ENCODE measurements at regions not wholly inside any gene's neighbourhood (a gene's known extent, or its start where the extent isn't known, plus 50 kb on each side); places are given as distances from the start of the nearest gene placed in this dataset.

DNA sequence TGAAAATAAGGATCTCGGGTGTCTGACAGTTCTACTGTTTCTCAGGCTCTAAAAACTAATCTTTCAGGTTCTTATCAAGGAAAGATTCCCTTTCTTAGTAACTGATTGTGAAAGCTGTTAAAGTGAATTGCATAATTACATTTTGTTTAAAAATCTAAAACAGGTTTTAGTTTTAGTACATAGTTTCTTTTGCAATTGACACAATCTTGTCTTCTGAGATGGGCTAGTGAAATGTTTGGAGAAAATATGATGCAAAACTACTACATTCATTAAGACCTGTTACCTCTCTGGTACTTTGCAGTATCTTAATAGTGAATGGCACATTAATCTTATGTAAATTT, 298.4 kb downstream of the UTRN start:
- no peak for DNase-seq (ENCODE audit: extremely low read depth in 1 of 11, low read depth in 9 of 11, low spot score in 4 of 11)

DNA sequence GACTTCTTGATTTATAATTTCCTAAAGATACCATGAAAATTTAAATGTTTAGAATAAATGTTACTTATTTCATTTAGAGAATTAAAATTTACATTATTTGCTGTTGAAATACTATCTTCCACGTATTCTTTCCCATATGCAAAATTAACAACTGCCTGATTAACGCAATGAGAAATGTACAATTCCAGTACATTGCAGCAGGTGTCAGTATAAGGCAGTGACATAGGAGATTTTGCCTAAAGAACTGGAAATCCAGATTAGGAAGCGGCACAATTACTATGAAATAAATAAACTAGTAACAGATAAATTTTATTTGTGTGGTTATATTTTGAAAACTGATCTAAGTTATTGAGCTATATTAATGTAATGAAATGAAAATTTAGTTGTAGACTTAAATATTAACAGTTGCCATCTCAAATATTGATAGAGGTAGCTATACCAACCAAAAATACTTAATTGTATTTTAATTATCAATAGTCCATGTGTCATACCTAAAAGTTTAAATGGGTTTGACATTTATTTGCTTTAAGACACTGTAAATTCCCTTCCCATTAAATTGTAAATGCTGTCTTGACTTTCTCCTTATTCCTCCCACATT, 300.2 kb downstream of the UTRN start:
- DNase-seq (ENCODE audit: extremely low read depth in 1 of 11, low read depth in 9 of 11, low spot score in 4 of 11): peak in 5 of 11 donors; percentile 36 to 60 (median 43)

DNA sequence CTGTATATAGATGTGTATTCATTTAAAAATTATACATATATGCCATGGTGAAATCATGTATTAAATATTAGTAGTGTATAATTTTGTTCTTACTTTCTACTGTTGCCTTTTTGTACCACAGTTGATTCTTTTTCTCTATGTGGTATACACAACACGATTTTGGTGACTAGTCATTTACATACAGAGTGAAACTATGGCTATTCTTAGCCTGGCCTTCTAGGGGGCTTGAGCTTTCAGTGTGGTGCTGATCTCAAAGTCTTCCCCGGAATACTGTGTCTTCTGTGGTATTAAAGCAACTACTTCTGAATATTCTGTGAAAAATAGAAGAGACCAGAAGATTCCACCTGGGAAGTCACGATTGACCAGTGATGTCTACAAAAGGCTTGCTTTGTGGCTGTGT, 301.9 kb downstream of the UTRN start:
- no peak for DNase-seq (ENCODE audit: extremely low read depth in 1 of 11, low read depth in 9 of 11, low spot score in 4 of 11)

DNA sequence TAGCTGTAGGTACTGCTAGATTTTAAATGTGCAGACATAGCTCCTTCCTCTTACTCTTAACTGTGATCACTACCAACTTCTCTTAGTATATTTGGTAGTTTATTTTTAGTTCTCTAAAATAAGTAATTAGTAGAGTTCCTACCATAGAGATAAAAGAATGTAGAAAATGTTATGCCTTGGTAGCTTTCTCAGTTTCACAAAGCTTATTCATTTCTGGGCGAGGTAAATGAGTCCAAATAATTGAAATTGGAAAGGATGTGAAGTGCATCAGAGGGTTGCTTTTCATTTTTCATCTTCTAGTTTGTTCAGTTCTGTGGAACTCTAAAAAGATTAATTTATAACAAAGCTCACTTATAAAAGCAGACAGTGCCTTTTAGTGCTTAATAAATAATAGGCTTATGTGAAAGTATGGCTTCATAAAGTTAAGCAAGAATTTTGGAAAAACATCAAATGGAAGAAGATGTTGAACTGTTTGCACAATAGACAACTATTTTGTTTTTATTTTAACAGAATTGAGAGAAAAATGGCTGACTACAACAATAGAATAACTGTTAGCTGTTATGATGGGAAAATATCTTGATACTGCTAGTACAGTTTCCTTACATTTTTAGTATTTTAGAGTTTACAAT, 303.7 kb downstream of the UTRN start:
- no peak for DNase-seq (ENCODE audit: extremely low read depth in 1 of 11, low read depth in 9 of 11, low spot score in 4 of 11)

DNA sequence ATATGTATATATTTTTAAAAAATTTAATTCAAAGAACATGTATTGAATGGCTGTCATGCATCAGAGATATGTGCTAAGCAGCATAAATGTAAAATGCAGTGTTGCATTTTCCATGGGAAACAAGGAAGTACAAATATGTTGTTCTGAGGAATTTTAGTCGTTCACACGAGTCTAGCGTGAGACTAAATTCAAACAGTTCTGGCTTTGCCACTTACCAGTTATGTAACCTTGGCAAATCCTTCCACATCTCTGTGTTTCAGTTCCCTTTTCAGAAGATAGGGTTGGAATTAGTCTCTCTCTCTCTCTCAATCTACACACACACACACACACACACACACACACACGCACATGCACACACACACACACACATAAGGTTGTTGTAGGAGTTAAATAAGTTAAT, 305.4 kb downstream of the UTRN start:
- no peak for DNase-seq (ENCODE audit: extremely low read depth in 1 of 11, low read depth in 9 of 11, low spot score in 4 of 11)

DNA sequence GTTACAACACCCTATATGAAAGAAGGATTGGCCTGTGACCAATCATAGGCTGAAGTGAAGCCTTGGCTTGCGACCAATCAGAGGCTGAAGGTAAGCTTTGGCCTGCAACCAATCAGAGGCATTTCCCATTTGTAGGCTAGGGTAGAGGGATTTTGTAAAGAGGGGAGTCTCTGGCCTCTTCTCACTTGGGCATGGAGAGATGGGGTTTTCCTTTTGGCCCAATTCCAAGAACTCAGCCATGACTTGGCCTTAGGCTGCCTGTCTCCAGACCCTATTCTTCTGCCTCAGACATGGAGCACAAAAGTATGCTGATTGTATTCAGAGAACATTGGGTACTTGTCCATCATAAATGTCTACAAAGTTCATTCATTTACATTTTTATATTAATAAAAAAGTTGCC, 308.3 kb downstream of the UTRN start:
- no peak for DNase-seq (ENCODE audit: extremely low read depth in 1 of 11, low read depth in 9 of 11, low spot score in 4 of 11)

DNA sequence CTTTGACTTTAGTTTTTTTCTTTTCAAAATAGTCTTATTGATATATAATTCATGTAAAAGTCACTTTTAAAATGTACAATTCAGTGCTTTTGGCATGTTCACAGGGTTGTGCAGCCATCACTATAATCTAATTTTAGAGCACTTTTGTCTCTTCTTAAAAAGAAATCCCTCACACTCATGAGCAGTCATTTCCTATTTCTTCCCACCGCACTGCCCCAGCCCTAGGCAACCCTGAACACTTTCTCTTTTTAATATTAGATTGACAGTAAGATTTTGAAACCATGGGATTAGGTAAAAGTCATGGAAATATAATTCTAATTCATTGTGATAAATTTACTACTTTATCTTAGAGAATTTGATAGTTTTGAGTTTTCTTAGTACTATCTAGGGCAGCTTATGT, 309.4 kb downstream of the UTRN start:
- DNase-seq (ENCODE audit: extremely low read depth in 1 of 11, low read depth in 9 of 11, low spot score in 4 of 11): no peak

DNA sequence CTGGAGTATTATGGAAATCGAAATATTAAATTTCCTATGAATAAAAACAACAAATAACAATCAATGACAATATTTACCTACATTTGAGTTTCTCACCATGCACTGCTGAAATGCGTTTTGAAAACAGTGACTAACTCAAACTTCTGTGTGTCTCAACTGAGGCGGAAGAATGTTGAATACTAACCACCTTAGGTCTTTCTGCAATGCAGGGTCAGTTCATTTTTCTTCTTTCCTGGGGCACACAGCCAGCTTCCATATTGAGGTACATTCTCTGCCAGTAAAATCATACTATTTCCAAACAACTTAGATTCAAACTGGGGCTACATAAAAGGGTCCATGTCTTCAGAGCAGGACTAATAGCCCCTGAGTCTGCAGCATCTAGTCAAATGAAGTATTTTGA, 310.1 kb downstream of the UTRN start:
- DNase-seq (ENCODE audit: extremely low read depth in 1 of 11, low read depth in 9 of 11, low spot score in 4 of 11): no peak

DNA sequence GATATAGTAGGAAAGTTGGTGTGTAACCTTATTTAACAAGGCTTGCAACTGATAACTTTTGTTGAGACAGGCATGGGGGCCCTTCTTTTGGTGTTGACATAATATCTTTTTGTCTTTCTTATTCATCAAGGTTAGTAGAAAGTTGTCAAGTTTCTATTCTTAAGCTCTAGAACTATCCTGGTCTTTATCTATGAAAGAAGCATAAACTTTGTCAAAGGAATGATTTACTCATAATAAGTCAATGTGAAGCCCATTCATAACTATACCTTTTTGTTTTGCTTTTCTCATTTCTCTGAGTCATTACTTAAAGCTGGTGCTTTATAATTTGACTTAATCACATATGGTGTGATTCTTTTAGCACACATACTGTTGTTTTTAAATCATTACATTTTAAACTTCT, 312.4 kb downstream of the UTRN start:
- DNase-seq (ENCODE audit: extremely low read depth in 1 of 11, low read depth in 9 of 11, low spot score in 4 of 11): no peak

DNA sequence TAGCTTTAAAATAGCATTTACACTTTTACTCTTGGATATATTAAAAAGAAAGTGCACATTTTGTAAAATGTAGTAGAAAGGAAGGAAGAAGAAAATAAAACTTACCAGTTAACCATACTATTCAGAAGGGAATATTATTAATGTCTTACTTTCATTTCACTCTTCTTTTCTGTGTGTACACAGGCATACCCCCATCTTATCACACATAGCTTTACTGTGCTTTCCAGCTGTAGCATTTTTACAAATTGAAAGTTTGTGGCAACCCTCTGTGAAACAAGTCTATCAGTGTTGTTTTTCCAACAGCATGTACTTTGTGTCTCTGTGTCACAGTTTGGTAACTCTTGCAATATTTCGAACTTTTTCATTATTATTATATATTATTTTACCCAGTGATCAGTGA, 314.5 kb downstream of the UTRN start:
- no peak for DNase-seq (ENCODE audit: extremely low read depth in 1 of 11, low read depth in 9 of 11, low spot score in 4 of 11)

DNA sequence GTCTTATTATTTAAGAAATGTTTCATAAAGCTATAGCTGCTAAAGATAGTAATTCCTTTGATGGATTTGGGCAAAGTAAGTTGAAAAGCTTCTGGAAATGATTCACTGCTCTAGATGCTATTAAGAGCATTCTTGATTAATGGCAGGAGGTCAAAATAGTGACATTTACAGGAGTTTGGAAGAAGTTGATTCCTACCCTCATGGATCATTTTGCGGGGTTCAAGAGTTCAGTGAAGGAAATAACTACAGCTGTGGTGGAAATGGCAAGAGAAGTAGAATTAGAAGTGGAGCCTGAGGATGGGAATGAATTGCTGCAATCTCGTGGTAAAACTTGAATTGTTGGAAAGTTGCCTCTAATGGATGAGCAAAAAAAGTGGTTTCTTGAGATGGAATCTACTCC, 316.1 kb downstream of the UTRN start:
- no peak for DNase-seq (ENCODE audit: extremely low read depth in 1 of 11, low read depth in 9 of 11, low spot score in 4 of 11)

DNA sequence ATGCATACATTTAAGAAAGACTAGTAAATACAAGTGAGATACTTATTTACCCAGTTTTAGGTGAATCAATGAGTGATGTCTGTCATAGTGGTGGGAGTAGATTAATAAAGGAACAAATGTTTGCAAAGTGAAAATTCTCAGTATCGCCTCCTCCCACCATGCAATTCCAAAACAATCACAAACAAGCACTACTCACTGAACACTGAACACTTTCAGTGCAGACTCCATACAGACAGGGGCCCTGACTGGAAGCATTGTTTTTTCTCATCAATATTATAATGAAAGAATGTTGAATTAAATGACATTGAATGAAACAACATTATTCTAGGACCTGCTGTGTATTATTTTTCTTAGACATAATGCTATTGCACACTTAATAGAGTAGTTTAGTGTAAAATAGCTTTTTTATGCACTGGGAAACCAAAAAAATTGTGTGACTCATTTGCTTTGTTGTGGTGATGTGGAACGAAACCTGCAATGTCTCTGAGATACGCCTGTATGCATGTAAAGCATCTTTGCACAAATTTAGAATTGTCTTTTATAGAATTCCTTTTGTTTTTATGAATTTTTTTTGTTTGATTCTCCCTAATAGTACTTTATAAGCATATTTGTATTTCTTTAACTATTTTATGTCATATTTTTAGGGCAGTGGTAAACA, 317.5 kb downstream of the UTRN start:
- no peak for DNase-seq (ENCODE audit: extremely low read depth in 1 of 11, low read depth in 9 of 11, low spot score in 4 of 11)

DNA sequence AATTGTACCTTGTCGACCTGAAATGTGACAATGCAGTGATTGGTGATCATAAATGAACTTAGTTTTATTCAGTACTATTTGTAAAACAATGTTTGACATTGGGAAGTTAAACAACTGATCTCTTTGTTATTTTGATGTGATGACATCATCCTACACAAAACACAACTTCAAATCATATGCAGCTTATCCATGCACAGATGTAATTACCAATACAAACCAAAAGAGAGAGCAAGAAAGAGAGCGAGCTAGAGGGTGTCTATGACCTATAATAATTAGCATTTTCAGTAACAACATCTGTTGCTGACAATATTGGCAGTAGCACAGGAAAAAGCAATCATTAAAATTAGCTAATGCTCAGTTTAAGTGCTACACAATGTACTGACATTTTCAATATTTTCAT, 320.9 kb downstream of the UTRN start:
- no peak for DNase-seq (ENCODE audit: extremely low read depth in 1 of 11, low read depth in 9 of 11, low spot score in 4 of 11)

DNA sequence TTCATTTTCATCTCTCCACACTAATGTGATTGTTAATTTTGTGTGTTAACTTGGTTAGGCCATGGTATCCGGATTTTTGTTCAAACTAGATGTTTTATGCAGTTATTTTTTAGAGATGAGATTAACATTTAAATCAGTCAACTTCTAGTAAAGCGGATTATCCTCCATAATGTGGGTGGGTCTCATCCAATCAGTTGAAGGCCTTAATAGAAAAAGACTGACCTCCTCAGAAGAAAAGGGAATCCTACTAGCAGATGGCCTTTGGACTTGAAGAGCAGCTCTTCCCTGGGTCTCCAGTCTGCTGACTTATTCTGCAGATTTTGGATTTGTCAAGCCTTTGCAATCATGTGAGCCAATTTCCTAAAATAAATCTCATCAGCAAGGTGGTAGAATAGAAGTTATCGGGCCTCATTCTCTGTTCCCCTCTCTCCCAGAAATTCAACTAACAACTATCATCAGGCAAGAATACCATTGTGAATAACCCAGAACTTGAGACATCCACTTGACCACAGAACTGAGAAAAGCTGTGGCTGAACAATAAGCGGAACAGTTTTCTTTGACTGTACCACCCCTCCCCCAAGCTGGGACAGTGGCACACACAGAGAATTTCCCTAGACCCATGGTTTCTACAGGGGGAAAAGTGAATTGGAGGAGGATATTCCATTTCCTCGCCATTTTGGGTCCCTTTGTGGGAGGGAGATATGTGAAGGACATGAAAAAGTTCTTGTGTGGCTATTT, 323.0 kb downstream of the UTRN start:
- no peak for DNase-seq (ENCODE audit: extremely low read depth in 1 of 11, low read depth in 9 of 11, low spot score in 4 of 11)

DNA sequence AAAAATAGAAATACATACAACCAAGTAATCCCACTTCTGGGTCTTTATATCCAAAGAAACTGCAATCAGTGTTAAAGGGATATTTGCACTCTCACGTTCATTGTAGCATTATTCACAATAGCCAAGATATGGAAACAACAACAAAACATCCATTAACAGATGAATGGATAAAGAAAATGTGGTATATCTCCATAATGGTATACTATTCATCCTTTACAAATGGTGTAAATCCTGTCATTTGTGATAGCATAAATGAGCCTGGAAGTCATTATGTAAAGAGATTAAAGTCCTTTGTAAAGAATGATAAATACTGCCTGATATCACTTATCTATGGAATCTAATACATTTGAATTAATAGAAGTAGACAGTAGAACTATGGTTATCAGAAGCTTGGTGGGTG, 327.7 kb downstream of the UTRN start:
- no peak for DNase-seq (ENCODE audit: extremely low read depth in 1 of 11, low read depth in 9 of 11, low spot score in 4 of 11)

DNA sequence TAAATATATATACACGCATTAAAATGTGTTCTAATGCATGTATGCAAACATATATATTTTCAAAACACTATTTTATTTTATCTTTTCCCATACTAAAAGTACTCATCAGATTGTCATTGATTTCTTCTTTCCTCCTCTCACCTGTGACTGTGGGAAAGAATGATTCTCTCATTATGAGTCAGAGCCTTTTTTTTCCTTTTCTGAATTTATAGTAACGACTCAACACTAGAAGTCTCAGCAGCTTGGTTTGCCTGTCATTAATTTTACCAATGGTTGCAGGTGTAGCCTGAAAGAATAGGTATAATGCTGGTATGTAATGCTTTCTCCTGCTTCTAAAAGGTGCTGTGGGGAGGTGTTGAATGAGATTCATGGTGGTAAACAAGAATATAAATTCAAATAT, 328.7 kb downstream of the UTRN start:
- DNase-seq (ENCODE audit: extremely low read depth in 1 of 11, low read depth in 9 of 11, low spot score in 4 of 11): no peak

DNA sequence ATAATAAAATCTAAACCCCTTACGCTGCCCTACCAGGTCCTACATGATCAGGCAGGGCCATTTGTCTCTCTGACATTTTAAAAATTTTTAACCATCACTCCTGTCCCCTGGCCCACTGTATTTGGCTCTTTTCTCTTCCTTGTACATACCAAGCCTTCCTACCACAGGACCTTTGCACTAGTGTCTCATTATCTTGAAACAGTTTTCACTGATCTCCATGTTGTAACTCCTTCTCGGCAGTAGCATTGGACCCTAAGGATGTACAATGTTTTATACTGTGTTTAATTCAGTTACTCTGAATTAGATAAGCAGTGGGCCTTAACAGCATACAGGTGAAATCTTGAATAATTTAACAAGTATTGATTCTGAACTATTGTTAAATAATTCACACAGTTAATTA, 330.7 kb downstream of the UTRN start:
- no peak for DNase-seq (ENCODE audit: extremely low read depth in 1 of 11, low read depth in 9 of 11, low spot score in 4 of 11)

DNA sequence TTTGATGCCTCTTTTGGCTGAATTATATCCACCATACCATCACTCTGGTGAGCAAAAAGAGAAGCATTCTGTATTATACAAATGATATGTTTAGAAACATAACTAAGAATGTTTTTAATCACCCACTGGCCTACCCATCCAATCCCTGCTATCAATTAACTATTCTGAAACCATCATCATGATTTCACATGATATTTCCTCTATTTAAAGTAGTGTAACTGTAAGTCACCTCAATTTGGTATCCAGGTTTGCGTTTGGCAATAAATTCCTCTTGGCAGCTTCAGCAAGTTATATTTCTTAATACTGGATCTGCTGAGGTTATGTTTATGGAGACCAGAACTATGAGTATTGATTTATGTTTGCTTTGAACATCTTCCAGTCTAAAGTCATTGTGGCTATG, 332.1 kb downstream of the UTRN start:
- no peak for DNase-seq (ENCODE audit: extremely low read depth in 1 of 11, low read depth in 9 of 11, low spot score in 4 of 11)

DNA sequence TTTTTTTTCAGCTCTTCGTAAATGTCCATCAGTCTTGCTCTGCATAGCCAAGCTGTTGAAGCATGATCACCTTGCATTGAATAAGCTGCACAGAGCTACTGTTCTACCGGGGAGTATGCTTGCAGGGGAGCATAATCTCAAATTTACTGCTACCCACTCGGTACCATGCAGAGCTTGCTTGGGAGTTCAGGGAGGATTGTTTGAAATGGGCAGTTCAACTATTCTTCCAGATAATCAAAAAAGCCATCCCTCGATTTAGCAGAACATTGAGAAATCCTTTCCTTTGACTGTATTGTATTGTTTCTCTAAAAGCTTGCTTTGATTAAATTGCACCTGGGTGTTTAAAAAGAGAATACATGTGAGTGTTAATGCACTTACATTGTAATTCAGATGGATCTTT, 332.6 kb downstream of the UTRN start:
- DNase-seq (ENCODE audit: extremely low read depth in 1 of 11, low read depth in 9 of 11, low spot score in 4 of 11): no peak

DNA sequence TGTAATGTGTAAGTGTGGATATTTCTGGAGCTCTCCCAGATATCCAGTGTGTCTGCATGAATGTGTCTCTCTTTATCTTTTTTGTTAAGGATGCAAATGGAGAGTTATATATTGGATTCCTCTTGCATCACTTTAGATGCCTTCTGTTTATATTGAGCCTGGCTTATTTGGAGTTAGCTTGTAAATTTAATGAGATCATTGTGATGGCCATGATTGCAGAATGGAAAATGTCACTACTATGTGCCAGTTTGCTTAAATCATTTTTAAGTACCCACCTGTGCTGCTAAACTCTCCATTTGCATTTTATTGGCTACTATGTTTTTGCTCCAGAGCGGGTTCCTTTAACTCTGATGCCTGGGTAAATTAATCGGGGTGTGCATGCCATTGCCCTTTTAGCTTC, 334.8 kb downstream of the UTRN start:
- no peak for DNase-seq (ENCODE audit: extremely low read depth in 1 of 11, low read depth in 9 of 11, low spot score in 4 of 11)

Measured in renal cortex interstitium (tissue), 11 donors.